CD4-positive, alpha-beta T cell treated with Interleukin-1 beta for 1 hour (primary cell): ENCODE measurements at regions not wholly inside any gene's neighbourhood (a gene's known extent, or its start where the extent isn't known, plus 50 kb on each side); places are given as distances from the start of the nearest gene placed in this dataset.
"Not testable (repeated sequence)": the region's sequence is repeated elsewhere in the genome, so short reads cannot be mapped to it uniquely, and the experiment has no call there.

Experiments used
- DNase-seq, 2 donors: peaks; one replicate each; pipeline ENCODE4 v3.0.0-alpha.2; 2020 to 2022

- DNase-seq, result no peak
Measured at GRCh38 chr16:8109510-8110369, 480.6 kb downstream of the TMEM114 start.

- no peak for DNase-seq
Measured at GRCh38 chr16:8108991-8109509, 481.3 kb downstream of the TMEM114 start.

- no peak for DNase-seq
Measured at GRCh38 chr16:8107296-8107695, 483.0 kb downstream of the TMEM114 start.

GRCh38 chr16:8103649-8104289 is 486.5 kb downstream of the TMEM114 start:
- DNase-seq, result no peak

GRCh38 chr16:8099586-8099985 is 490.7 kb downstream of the TMEM114 start:
- DNase-seq, result no peak

GRCh38 chr16:8098947-8099512 is 491.3 kb downstream of the TMEM114 start:
- DNase-seq, result no peak

- DNase-seq, result no peak
Measured at GRCh38 chr16:8096211-8096610, 494.1 kb downstream of the TMEM114 start.

- no peak for DNase-seq
Measured at GRCh38 chr16:8094696-8095095, 495.6 kb downstream of the TMEM114 start.

GRCh38 chr16:8088820-8089338 is 501.4 kb downstream of the TMEM114 start:
- no peak for DNase-seq

GRCh38 chr16:8087597-8088289 is 502.6 kb downstream of the TMEM114 start:
- no peak for DNase-seq

GRCh38 chr16:8087146-8087545 is 503.2 kb downstream of the TMEM114 start:
- no peak for DNase-seq

GRCh38 chr16:8084882-8085281 is 505.4 kb downstream of the TMEM114 start:
- no peak for DNase-seq

- DNase-seq, result no peak
Measured at GRCh38 chr16:8084302-8084701, 506.0 kb downstream of the TMEM114 start.

GRCh38 chr16:8083560-8083959 is 506.8 kb downstream of the TMEM114 start:
- DNase-seq, result no peak

- DNase-seq, result no peak
Measured at GRCh38 chr16:8080817-8081216, 509.5 kb downstream of the TMEM114 start.

GRCh38 chr16:8075271-8075670 is 515.0 kb downstream of the TMEM114 start:
- no peak for DNase-seq

- DNase-seq, result no peak
Measured at GRCh38 chr16:8070506-8070905, 519.8 kb downstream of the TMEM114 start.

- DNase-seq, result not testable (repeated sequence)
Measured at GRCh38 chr16:8068225-8068624, 522.1 kb downstream of the TMEM114 start.

GRCh38 chr16:8063159-8063558 is 527.2 kb downstream of the TMEM114 start:
- no peak for DNase-seq

GRCh38 chr16:8062677-8063076 is 527.6 kb downstream of the TMEM114 start:
- DNase-seq, result no peak

GRCh38 chr16:8055761-8056160 is 534.5 kb downstream of the TMEM114 start:
- no peak for DNase-seq

GRCh38 chr16:8053437-8053836 is 536.9 kb downstream of the TMEM114 start:
- DNase-seq, result no peak

GRCh38 chr16:8048433-8048832 is 541.9 kb downstream of the TMEM114 start:
- DNase-seq, result no peak
